Activated T-cell treated with anti-CD3 and anti-CD28 coated beads, Interleukin-2, amount 50 U/mL, for 24 hours (primary cell): ENCODE measurements at regions not wholly inside any gene's neighbourhood (a gene's known extent, or its start where the extent isn't known, plus 50 kb on each side); places are given as distances from the start of the nearest gene placed in this dataset.
"Not testable (repeated sequence)": the region's sequence is repeated elsewhere in the genome, so short reads cannot be mapped to it uniquely, and the experiment has no call there.

Experiments used
- DNase-seq: peaks from one replicate; pipeline ENCODE4 v3.0.0-alpha.2; 2020
- H3K27ac Mint-ChIP-seq: 2 replicates; pipeline ENCODE4 v1.8.0; 2020; ENCODE audit warnings: mild to moderate bottlenecking, mixed read lengths
- H3K27me3 Mint-ChIP-seq: 2 replicates; pipeline ENCODE4 v1.8.0; 2020; ENCODE audit warnings: mixed read lengths
- H3K36me3 Mint-ChIP-seq: 2 replicates; pipeline ENCODE4 v1.8.0; 2020; ENCODE audit warnings: low read depth, mixed read lengths
- H3K4me1 Mint-ChIP-seq: 2 replicates; pipeline ENCODE4 v1.8.0; 2020; ENCODE audit warnings: low read depth, mixed read lengths
- H3K4me3 Mint-ChIP-seq: 2 replicates; pipeline ENCODE4 v1.8.0; 2020; ENCODE audit warnings: mild to moderate bottlenecking, moderate library complexity, mixed read lengths
- H3K9me3 Mint-ChIP-seq: 2 replicates; pipeline ENCODE4 v1.8.0; 2020; ENCODE audit warnings: mixed read lengths

GRCh38 chr2:88950010-88950409 is 258.5 kb downstream of the RPIA start:
- DNase-seq = no peak
- no peak overlapping the region for H3K27ac Mint-ChIP-seq
- no peaks in the 10 kb centered on the region for H3K36me3 Mint-ChIP-seq
- no peaks in the 10 kb centered on the region for H3K9me3 Mint-ChIP-seq
- no peaks in the 10 kb centered on the region for H3K4me1 Mint-ChIP-seq
- H3K4me3 Mint-ChIP-seq = no peak overlapping the region
- peaks cover 14% of the 10 kb centered on the region for H3K27me3 Mint-ChIP-seq

DNA sequence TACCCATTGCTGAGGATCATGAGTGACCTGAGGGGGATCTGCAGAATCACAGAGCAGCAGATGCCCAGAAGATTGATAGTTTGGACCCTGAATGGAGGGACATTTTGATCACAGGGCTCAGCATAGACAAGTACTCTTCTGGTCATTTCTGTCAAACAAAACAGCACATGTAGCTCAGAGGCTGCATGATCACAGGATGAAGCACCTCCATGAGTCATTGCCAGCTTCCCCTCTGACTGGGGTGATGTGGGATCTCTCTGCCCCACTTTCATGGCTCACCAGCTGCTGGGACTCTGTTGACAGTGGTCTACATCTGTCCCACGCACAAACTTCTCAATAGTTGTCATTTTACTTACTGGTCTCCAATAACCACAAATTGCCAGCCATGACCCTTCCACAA is 264.1 kb downstream of the RPIA start:
- Mint-ChIP-seq H3K27ac (no peak overlapping the region), H3K4me1 (no peaks in the 10 kb centered on the region), H3K4me3 (no peak overlapping the region), H3K27me3 (peaks cover 5% of the 10 kb centered on the region), H3K36me3 (no peaks in the 10 kb centered on the region), H3K9me3 (no peaks in the 10 kb centered on the region)
- no peak for DNase-seq

DNA sequence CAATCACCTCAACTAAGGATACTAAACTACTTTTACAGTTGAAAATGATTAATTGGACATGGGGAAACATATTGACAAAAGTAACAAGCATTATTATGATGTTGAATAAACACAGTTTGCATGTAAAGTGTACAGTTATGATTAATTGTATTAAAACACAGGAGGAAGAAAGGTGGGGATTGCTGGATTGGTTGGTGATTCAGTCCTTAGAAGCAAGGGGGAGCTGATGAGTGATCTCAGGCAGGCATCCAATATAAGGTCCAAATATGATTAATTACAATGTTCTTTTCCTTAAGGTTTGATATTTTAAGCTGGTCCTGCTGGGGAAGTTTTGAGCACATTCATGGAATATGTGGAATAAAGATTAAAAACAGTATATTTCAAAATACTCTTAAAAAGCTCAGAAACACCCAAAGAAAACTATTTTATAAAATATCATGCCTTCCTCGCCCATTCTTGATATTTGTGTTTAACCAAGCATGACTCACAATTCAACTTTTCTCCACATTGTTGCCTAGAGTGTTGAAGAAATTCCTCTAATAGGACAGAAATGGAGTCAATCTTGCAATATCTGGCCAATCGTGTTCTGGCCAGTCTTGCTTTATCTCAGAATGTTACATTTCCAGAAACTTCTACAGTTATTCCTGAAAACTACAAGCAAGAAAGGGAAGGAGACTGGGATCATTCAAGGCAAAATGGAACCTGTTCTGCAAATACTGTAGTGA is 268.2 kb downstream of the RPIA start:
- Mint-ChIP-seq H3K9me3 (no peaks in the 10 kb centered on the region), H3K4me1 (no peaks in the 10 kb centered on the region), H3K27ac (no peak overlapping the region), H3K4me3 (no peak overlapping the region), H3K36me3 (no peaks in the 10 kb centered on the region), H3K27me3 (peaks cover 5% of the 10 kb centered on the region)
- DNase-seq = no peak

DNA sequence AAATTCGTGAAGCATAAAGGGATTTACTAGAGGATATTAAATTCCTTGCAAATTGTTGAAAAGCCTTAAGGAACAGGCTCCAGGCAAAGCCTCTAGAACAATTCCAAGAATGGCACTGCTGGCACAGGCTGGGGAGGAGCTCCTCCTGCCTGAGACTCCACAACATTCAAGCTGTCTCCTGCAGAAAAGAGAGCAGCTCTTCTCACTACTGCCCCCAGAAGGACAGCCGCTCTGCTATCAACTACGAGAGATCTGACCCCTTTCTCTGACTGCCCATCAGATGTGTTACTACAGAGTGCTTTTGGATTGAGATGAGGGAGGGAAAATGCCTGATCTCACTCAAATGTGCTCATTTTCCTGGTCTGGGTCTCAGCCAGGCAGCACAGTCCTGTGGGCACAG is 269.9 kb downstream of the RPIA start:
- not testable (repeated sequence) for H3K27me3 Mint-ChIP-seq, H3K4me1 Mint-ChIP-seq, H3K36me3 Mint-ChIP-seq, DNase-seq, H3K4me3 Mint-ChIP-seq, H3K27ac Mint-ChIP-seq, H3K9me3 Mint-ChIP-seq

- no peaks in the 10 kb centered on the region for H3K9me3 Mint-ChIP-seq
- H3K27ac Mint-ChIP-seq = no peak overlapping the region
- H3K4me3 Mint-ChIP-seq = no peak overlapping the region
- no peaks in the 10 kb centered on the region for H3K27me3 Mint-ChIP-seq
- no peaks in the 10 kb centered on the region for H3K4me1 Mint-ChIP-seq
- no peak for DNase-seq
- no peaks in the 10 kb centered on the region for H3K36me3 Mint-ChIP-seq
Measured at GRCh38 chr2:88967844-88968243, 276.4 kb downstream of the RPIA start.

DNA sequence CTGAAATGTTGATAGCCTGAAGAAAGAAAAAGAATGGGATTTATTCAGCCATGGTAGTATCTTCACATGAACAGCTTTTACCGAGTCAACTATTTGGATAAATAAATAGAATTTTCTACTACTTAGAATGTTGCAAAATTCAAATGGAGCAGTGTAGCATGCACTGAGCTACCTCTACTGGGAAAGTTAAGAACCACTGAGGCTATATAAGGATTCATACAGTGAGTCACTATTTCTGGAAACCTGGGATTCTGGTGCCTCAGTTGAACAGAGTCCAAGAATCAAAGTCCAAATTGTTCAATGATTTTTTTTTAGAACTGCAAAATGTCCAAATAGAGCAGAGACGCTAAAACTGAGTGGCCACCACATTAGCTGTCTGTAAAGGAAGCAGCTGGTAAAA is 286.5 kb downstream of the RPIA start:
- H3K9me3 Mint-ChIP-seq, DNase-seq, H3K36me3 Mint-ChIP-seq, H3K4me1 Mint-ChIP-seq, H3K4me3 Mint-ChIP-seq, H3K27me3 Mint-ChIP-seq, H3K27ac Mint-ChIP-seq: not testable (repeated sequence)

DNA sequence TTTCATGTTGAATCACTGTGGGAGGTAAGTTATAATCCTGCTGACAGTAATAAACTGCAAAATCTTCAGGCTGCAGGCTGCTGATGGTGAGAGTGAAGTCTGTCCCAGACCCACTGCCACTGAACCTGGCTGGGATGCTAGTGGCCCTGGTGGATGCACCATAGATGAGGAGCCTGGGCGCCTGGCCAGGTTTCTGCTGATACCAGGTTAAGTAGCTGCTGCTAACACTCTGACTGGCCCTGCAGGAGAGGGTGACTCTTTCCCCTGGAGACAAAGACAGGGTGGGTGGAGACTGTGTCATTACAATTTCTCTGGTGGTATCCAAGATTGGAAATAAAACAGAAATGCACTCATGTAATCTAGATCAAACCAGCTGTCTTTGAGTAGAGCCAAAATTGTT is 287.0 kb downstream of the RPIA start:
- H3K36me3 Mint-ChIP-seq, H3K4me3 Mint-ChIP-seq, DNase-seq, H3K27me3 Mint-ChIP-seq, H3K4me1 Mint-ChIP-seq, H3K9me3 Mint-ChIP-seq, H3K27ac Mint-ChIP-seq: not testable (repeated sequence)

DNA sequence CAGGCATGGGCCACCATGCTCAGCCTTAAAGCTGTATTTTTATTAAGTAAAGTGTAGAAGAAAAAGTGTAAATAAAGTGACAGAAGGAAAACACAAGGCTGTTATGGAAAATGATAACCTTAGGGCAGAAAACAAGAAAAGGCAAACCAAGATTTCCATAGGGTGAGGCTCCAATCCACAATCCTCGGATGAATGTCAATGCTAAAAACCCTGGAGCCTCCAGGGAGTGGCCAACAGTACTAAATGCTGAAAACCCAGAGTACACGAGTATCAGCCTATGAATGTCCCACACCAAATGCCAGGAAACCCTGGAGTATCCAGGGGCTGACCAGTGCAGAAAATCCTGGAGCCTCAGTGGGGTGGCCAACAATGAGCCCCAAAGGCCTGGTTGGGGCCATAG is 292.6 kb downstream of the RPIA start:
- not testable (repeated sequence) for H3K27ac Mint-ChIP-seq, H3K36me3 Mint-ChIP-seq, H3K9me3 Mint-ChIP-seq, DNase-seq, H3K4me3 Mint-ChIP-seq, H3K27me3 Mint-ChIP-seq, H3K4me1 Mint-ChIP-seq

DNA sequence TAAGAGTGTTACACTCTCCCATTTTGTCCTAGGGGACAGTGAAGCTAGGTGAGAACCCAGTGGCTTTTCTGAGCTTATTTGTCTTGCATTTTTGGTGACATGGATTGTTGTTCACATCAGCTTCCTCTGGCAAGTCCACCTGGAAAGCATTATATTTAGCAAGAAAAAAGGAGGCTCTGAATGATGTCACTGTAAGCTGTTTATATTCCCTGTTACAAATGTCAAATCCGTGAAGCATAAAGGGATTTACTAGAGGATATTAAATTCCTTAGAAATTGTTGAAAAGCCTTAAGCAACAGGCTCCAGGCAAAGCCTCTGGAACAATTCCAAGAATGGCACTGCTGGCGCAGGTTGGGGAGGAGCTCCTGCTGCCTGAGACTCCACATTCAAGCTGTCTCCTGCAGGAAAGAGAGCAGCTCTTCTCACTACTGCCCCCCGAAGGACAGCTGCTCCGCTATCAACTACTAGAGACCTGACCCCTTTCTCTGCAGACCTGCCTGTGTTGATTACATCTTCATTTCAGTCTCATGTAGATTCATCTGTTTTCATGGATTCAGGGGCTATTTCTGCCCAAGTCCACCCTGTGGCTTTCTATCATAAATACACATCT is 295.4 kb downstream of the RPIA start:
- not testable (repeated sequence) for H3K4me1 Mint-ChIP-seq, H3K27ac Mint-ChIP-seq

DNA sequence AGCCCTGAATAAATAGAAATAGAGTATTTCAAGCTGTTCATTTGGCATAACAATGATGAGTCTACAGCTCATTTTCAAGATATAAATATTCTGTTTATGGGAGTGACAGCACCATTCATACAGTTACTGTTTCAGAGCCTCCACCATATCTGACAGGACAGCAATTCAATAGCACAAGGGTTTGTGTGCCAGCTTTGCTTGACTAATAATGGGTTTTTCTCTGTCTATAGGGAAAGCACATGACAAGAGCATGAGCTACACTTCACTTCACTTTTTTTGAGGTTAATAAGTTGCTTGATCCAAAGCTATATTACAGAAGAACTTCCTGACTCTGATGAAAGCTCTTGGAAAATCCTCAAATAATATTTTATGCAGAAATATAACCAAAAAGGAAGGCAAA is 297.1 kb downstream of the RPIA start:
- not testable (repeated sequence) for H3K27ac Mint-ChIP-seq, H3K36me3 Mint-ChIP-seq, H3K9me3 Mint-ChIP-seq, DNase-seq, H3K4me1 Mint-ChIP-seq, H3K27me3 Mint-ChIP-seq, H3K4me3 Mint-ChIP-seq

More for the DNA sequence above, 295.4 kb downstream of the RPIA start:
- H3K4me3 Mint-ChIP-seq, H3K36me3 Mint-ChIP-seq, DNase-seq, H3K9me3 Mint-ChIP-seq, H3K27me3 Mint-ChIP-seq: not testable (repeated sequence)

- H3K4me1 Mint-ChIP-seq, H3K27me3 Mint-ChIP-seq, H3K4me3 Mint-ChIP-seq, H3K9me3 Mint-ChIP-seq, DNase-seq, H3K36me3 Mint-ChIP-seq, H3K27ac Mint-ChIP-seq: not testable (repeated sequence)
Measured at GRCh38 chr2:88992819-88993218, 301.3 kb downstream of the RPIA start.

DNA sequence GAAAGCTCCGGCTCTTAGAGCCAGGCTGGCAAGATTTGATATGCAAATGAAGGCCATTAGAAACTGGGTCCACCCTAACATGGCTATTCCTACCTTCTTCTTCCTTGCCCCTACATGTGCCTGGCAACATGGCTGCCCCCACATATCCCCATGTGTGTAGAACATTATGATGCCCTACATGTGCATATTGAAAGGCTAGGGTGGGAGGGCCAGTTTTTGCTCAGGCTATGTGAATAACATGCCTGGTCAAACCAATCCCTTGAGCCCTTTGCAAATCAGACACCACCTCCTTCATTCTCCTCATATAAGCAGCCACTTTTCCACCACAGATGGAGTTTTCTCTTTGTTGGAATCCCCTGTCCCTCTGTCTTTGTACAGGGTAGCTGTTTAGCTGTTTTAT is 303.4 kb downstream of the RPIA start:
- not testable (repeated sequence) for H3K4me3 Mint-ChIP-seq, H3K27me3 Mint-ChIP-seq, DNase-seq, H3K36me3 Mint-ChIP-seq, H3K9me3 Mint-ChIP-seq, H3K27ac Mint-ChIP-seq, H3K4me1 Mint-ChIP-seq

DNA sequence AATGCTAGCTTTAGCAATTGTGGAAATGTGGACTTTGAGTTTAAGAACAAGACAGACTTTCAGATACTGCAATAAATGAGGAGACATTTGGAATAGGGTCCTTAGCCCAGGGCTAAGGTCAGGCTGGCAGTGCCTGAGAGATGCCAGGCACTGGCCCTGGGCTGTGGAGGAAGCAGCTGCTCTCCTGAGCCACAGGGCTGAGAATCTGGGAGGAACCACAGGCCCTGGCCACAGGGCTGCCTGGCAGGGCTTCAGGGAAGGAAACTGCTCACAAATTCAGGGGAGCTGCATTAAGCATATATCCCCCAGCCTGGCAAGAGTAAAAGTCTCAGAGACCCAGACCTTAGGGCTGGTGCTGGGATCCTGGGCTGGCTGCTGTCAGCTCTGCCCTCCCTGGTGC is 305.1 kb downstream of the RPIA start:
- H3K27ac Mint-ChIP-seq, H3K4me3 Mint-ChIP-seq, H3K4me1 Mint-ChIP-seq, H3K36me3 Mint-ChIP-seq, H3K27me3 Mint-ChIP-seq, H3K9me3 Mint-ChIP-seq, DNase-seq: not testable (repeated sequence)

DNA sequence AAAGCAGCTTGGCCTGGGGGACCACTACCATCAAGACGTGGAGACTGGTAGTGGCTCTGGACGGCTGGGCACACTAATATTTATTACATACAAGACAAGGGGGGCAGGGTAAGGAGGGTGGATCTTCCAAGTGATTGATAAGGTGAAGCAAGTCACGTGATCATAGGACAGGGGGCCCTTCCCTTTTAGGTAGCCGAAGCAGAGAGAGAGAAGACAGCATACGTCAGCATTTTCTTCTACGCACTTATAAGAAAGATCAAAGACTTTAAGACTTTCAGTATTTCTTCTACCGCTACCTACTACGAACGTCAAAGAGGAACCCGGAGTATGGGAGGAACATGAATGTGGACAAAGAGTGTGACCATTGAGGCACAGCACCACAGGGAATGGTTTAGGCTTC is 307.9 kb downstream of the RPIA start:
- Mint-ChIP-seq H3K9me3 (no peaks in the 10 kb centered on the region), H3K36me3 (no peaks in the 10 kb centered on the region), H3K27ac (no peak overlapping the region), H3K27me3 (peaks cover 2% of the 10 kb centered on the region), H3K4me1 (no peaks in the 10 kb centered on the region), H3K4me3 (no peak overlapping the region)
- no peak for DNase-seq

DNA sequence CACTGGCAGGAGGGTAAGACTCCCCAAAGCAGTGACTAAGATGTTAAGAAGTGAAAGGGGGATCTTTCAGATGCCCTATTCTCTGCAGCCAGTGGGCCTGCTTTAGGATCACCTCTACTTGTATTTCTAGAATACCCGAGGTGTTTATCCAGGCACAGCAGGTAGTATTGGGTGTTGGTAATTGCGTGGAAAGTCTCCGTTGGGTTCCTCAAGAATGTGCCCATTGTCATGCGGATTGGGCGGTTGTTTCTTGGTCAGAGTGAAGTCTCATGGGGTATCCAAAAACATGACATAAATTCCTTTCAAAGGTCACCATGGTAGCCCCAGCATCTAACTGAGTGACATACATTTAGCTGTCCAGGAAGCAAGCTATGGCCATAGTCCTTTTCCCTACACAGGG is 308.8 kb downstream of the RPIA start:
- H3K36me3 Mint-ChIP-seq = no peaks in the 10 kb centered on the region
- H3K27me3 Mint-ChIP-seq = peaks cover 4% of the 10 kb centered on the region
- no peak overlapping the region for H3K27ac Mint-ChIP-seq
- H3K4me1 Mint-ChIP-seq = no peaks in the 10 kb centered on the region
- no peaks in the 10 kb centered on the region for H3K9me3 Mint-ChIP-seq
- no peak for DNase-seq
- H3K4me3 Mint-ChIP-seq = no peak overlapping the region

DNA sequence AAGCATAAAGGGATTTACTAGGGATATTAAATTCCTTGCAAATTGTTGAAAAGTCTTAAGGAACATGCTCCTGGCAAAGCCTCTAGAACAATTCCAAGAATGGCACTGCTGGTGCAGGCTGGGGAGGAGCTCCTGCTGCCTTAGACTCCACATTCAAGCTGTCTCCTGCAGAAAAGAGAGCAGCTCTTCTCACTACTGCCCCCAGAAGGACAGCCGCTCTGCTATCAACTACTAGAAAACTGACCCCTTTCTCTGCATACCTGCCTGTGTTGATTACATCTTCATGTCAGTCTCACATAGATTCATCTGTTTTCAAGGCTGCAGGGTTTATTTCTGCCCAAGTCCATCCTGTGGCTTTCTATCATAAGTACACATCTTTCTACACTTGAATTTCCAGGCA is 312.8 kb downstream of the RPIA start:
- not testable (repeated sequence) for H3K9me3 Mint-ChIP-seq, H3K4me1 Mint-ChIP-seq, H3K27me3 Mint-ChIP-seq, H3K27ac Mint-ChIP-seq, H3K36me3 Mint-ChIP-seq, H3K4me3 Mint-ChIP-seq, DNase-seq
